Memory B cell (primary cell): ENCODE measurements at regions not wholly inside any gene's neighbourhood (a gene's known extent, or its start where the extent isn't known, plus 50 kb on each side); places are given as distances from the start of the nearest gene placed in this dataset.
"Not testable (repeated sequence)": the region's sequence is repeated elsewhere in the genome, so short reads cannot be mapped to it uniquely, and the experiment has no call there.

Source experiments
- ATAC-seq: fragments of 150-1000 bp; cut with Tn5 transposase; 2 replicates; pipeline ENCODE4 v1.10.0; 2021; ENCODE audit warnings: low read depth, mild to moderate bottlenecking, moderate library complexity
- DNase-seq, 2 donors: peaks; one replicate each; pipeline ENCODE4 v3.0.0; 2022; ENCODE audit warnings: low spot score in 2 of 2
- H3K27ac Mint-ChIP-seq: one replicate; pipeline ENCODE4 v1.8.0; 2022; ENCODE audit warnings: mild to moderate bottlenecking, moderate library complexity, mixed read lengths
- H3K27me3 Mint-ChIP-seq: one replicate; pipeline ENCODE4 v1.8.0; 2022; ENCODE audit warnings: mixed read lengths
- H3K36me3 Mint-ChIP-seq: one replicate; pipeline ENCODE4 v1.8.0; 2022; ENCODE audit warnings: mild to moderate bottlenecking, mixed read lengths
- H3K4me1 Mint-ChIP-seq: one replicate; pipeline ENCODE4 v1.8.0; 2022; ENCODE audit warnings: mixed read lengths
- H3K4me3 Mint-ChIP-seq: one replicate; pipeline ENCODE4 v1.8.0; 2022; ENCODE audit warnings: mild to moderate bottlenecking, moderate library complexity, mixed read lengths
- H3K9me3 Mint-ChIP-seq: one replicate; pipeline ENCODE4 v1.8.0; 2022; ENCODE audit warnings: mixed read lengths

GRCh38 chr1:101474039-101474665, 237.3 kb downstream of the S1PR1 start:
- H3K4me3 Mint-ChIP-seq: no peak overlapping the region
- H3K9me3 Mint-ChIP-seq: peaks cover 9% of the 10 kb centered on the region
- no peak overlapping the region for H3K27ac Mint-ChIP-seq
- ATAC-seq (no peak), DNase-seq (no peak)
- H3K27me3 Mint-ChIP-seq: peaks cover 4% of the 10 kb centered on the region
- H3K36me3 Mint-ChIP-seq: peaks cover 12% of the 10 kb centered on the region
- H3K4me1 Mint-ChIP-seq: no peaks in the 10 kb centered on the region

GRCh38 chr1:101476541-101476940, 239.7 kb downstream of the S1PR1 start:
- H3K27me3 Mint-ChIP-seq: peaks cover 6% of the 10 kb centered on the region
- no peaks in the 10 kb centered on the region for H3K4me1 Mint-ChIP-seq
- peaks cover 9% of the 10 kb centered on the region for H3K36me3 Mint-ChIP-seq
- no peak overlapping the region for H3K27ac Mint-ChIP-seq
- H3K9me3 Mint-ChIP-seq: peaks cover 3% of the 10 kb centered on the region
- ATAC-seq: no peak
- H3K4me3 Mint-ChIP-seq: no peak overlapping the region
- DNase-seq: no peak

GRCh38 chr1:101479945-101480344, 243.1 kb downstream of the S1PR1 start:
- peaks cover 6% of the 10 kb centered on the region for H3K27me3 Mint-ChIP-seq
- peaks cover 1% of the 10 kb centered on the region for H3K36me3 Mint-ChIP-seq
- H3K9me3 Mint-ChIP-seq: no peaks in the 10 kb centered on the region
- no peak for DNase-seq
- H3K27ac Mint-ChIP-seq: no peak overlapping the region
- no peak overlapping the region for H3K4me3 Mint-ChIP-seq
- no peak for ATAC-seq
- H3K4me1 Mint-ChIP-seq: no peaks in the 10 kb centered on the region

GRCh38 chr1:101482306-101482705, 245.5 kb downstream of the S1PR1 start:
- H3K27ac Mint-ChIP-seq: no peak overlapping the region
- DNase-seq (no peak), ATAC-seq (no peak)
- peaks cover 1% of the 10 kb centered on the region for H3K36me3 Mint-ChIP-seq
- no peaks in the 10 kb centered on the region for H3K9me3 Mint-ChIP-seq
- no peak overlapping the region for H3K4me3 Mint-ChIP-seq
- peaks cover 3% of the 10 kb centered on the region for H3K27me3 Mint-ChIP-seq
- H3K4me1 Mint-ChIP-seq: no peaks in the 10 kb centered on the region

- H3K36me3 Mint-ChIP-seq: no peaks in the 10 kb centered on the region
- DNase-seq (no peak), ATAC-seq (no peak)
- no peaks in the 10 kb centered on the region for H3K4me1 Mint-ChIP-seq
- no peaks in the 10 kb centered on the region for H3K9me3 Mint-ChIP-seq
- H3K27ac Mint-ChIP-seq: no peak overlapping the region
- peaks cover 1% of the 10 kb centered on the region for H3K27me3 Mint-ChIP-seq
- no peak overlapping the region for H3K4me3 Mint-ChIP-seq
Measured at GRCh38 chr1:101483982-101484688, 247.3 kb downstream of the S1PR1 start.

- no peak overlapping the region for H3K4me3 Mint-ChIP-seq
- ATAC-seq (no peak), DNase-seq (no peak)
- H3K36me3 Mint-ChIP-seq: no peaks in the 10 kb centered on the region
- H3K27ac Mint-ChIP-seq: no peak overlapping the region
- H3K9me3 Mint-ChIP-seq: peaks cover 4% of the 10 kb centered on the region
- H3K4me1 Mint-ChIP-seq: no peaks in the 10 kb centered on the region
- H3K27me3 Mint-ChIP-seq: no peaks in the 10 kb centered on the region
Measured at GRCh38 chr1:101484689-101485338, 248.0 kb downstream of the S1PR1 start.

GRCh38 chr1:101485712-101486111, 248.9 kb downstream of the S1PR1 start:
- H3K4me3 Mint-ChIP-seq: no peak overlapping the region
- no peaks in the 10 kb centered on the region for H3K27me3 Mint-ChIP-seq
- H3K4me1 Mint-ChIP-seq: no peaks in the 10 kb centered on the region
- no peaks in the 10 kb centered on the region for H3K36me3 Mint-ChIP-seq
- peaks cover 4% of the 10 kb centered on the region for H3K9me3 Mint-ChIP-seq
- no peak overlapping the region for H3K27ac Mint-ChIP-seq
- no peak for DNase-seq
- ATAC-seq: no peak

GRCh38 chr1:101492144-101492543, 255.3 kb downstream of the S1PR1 start:
- H3K4me1 Mint-ChIP-seq, DNase-seq, H3K9me3 Mint-ChIP-seq, H3K27ac Mint-ChIP-seq, ATAC-seq, H3K27me3 Mint-ChIP-seq, H3K36me3 Mint-ChIP-seq, H3K4me3 Mint-ChIP-seq: not testable (repeated sequence)

- not testable (repeated sequence) for DNase-seq, H3K27ac Mint-ChIP-seq, H3K36me3 Mint-ChIP-seq, H3K4me1 Mint-ChIP-seq, H3K4me3 Mint-ChIP-seq, H3K9me3 Mint-ChIP-seq, ATAC-seq, H3K27me3 Mint-ChIP-seq
Measured at GRCh38 chr1:101493920-101494319, 257.1 kb downstream of the S1PR1 start.

- Mint-ChIP-seq H3K27me3 (peaks cover 3% of the 10 kb centered on the region), H3K27ac (no peak overlapping the region), H3K9me3 (no peaks in the 10 kb centered on the region), H3K36me3 (no peaks in the 10 kb centered on the region), H3K4me1 (no peaks in the 10 kb centered on the region), H3K4me3 (no peak overlapping the region)
- DNase-seq: no peak
- no peak for ATAC-seq
Measured at GRCh38 chr1:101496109-101496508, 259.3 kb downstream of the S1PR1 start.

GRCh38 chr1:101497881-101498559, 261.2 kb downstream of the S1PR1 start:
- Mint-ChIP-seq H3K4me3 (no peak overlapping the region), H3K9me3 (no peaks in the 10 kb centered on the region), H3K27ac (no peak overlapping the region), H3K27me3 (peaks cover 3% of the 10 kb centered on the region), H3K4me1 (no peaks in the 10 kb centered on the region), H3K36me3 (no peaks in the 10 kb centered on the region)
- ATAC-seq (no peak), DNase-seq (no peak)

- peak overlapping the region; percentile 15 for H3K27ac Mint-ChIP-seq
- not testable (repeated sequence) for H3K27me3 Mint-ChIP-seq, H3K36me3 Mint-ChIP-seq, DNase-seq, H3K4me1 Mint-ChIP-seq, H3K9me3 Mint-ChIP-seq, ATAC-seq, H3K4me3 Mint-ChIP-seq
Measured at GRCh38 chr1:101504106-101504505, 267.3 kb downstream of the S1PR1 start.

GRCh38 chr1:101505240-101505639, 268.4 kb downstream of the S1PR1 start:
- not testable (repeated sequence) for H3K27ac Mint-ChIP-seq, H3K27me3 Mint-ChIP-seq, H3K9me3 Mint-ChIP-seq, H3K4me3 Mint-ChIP-seq, DNase-seq, H3K4me1 Mint-ChIP-seq, ATAC-seq, H3K36me3 Mint-ChIP-seq

- H3K4me3 Mint-ChIP-seq: no peak overlapping the region
- H3K36me3 Mint-ChIP-seq: no peaks in the 10 kb centered on the region
- ATAC-seq (peak; percentile 60), DNase-seq (peak; percentile 24 to 42)
- H3K9me3 Mint-ChIP-seq: no peaks in the 10 kb centered on the region
- H3K27me3 Mint-ChIP-seq: peaks cover 2% of the 10 kb centered on the region
- H3K4me1 Mint-ChIP-seq: peaks cover 3% of the 10 kb centered on the region
- peak overlapping the region; percentile 38 for H3K27ac Mint-ChIP-seq
Measured at GRCh38 chr1:101506541-101507164, 269.8 kb downstream of the S1PR1 start.
